ENCODE measurements at regions not wholly inside any gene's neighbourhood (a gene's known extent, or its start where the extent isn't known, plus 50 kb on each side); places are given as distances from the start of the nearest gene placed in this dataset.

DNA sequence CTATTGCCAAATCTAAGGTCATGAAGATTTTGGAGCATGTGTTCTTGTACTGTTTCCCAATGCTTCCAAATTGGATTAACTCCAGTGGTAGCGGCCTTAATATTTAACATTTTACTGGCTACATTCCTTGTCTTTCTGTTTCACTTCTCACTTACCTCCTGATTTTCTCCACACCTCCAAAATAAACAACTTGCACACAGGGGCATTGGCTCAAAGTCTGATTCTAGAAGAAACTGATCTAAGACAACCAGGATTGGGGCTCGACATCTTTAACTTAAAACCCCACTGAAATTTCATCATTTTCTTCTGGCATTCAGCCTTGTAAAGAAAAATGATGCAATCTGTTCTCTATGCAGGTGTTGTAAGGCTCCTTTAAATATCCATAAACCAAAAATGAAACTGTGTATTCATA, 557.9 kb upstream of the ID4 start:
- no peak for DNase-seq

- no peak for DNase-seq
These were observed 549.2 kb upstream of the ID4 start for GRCh38 chr6:19287928-19288327.

DNA sequence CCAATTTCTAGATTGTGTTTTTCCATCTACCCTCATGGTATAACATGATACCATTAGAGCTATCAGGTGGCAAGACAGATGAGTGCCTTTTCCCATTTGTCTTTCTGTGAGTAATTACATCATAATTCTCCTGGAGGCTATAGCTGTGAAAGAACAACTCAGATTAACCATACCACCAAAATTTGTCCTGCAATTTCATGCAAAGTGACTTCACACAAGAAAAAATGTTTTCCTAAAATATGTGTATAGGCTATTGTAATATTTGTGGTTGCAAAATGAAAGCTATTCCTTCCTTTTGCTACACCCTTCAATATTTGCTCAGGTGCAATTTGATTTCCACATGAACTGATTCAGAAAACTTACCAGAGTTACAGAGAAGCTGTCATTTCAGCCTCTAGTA, 547.7 kb upstream of the ID4 start:
- no peak for DNase-seq

- DNase-seq = no peak
These were observed 539.3 kb upstream of the ID4 start for GRCh38 chr6:19297880-19298279.

DNA sequence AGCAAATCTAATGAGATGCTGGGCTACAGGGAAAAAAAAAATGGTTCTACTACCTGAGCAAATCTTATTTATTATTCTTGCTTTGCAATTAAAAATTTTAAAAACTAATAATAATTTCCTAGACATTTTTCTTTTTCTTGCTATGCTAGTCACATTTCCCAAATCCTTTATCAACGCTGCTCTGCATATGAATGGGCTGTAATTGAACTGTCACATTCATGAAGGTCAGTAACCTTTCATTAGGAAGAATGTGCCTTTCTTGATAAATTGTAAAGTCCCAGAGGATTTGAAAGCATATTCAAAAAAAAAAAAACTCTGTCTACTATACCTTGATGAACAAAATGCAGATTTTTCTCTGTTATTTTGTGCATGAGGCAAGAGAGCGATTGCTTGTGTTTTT, 538.7 kb upstream of the ID4 start:
- no peak for DNase-seq

DNA sequence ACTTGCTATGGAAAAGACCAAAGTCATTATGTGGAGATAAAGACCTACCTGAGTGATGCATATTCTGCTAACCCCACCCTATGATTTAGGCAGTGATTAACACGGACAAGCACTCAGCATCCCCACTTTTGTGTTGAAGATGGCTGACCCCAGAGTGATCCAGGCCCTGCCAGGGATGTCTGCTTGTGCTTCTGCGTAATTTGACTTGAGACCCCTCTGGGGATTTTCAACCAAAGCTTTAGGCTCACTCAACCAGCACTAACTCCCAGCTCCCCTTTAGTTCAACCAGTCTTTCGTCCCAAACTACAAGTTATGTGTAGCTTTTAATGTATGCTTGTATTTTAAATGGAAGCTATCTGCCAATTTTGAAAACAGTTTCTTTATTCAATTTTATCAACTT, 538.0 kb upstream of the ID4 start:
- no peak for DNase-seq

DNA sequence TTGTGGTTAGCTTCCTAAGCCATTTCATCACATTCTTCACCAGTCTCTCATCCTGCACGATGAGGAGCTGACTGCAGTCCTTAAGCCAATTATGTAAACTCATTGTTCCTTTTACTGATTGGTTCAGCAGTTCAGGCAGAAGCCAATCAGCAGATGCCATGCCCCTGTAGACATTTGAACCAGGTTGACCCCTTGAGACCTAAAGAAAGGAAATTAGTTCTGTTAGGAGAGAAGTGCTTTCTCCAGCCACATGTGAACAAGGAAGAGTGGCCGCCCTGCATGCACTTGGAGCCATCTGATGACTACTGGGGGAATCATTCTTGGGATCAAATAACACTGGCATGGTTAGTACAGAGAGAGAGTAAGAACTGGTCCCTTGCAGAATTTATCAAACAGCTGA, 535.2 kb upstream of the ID4 start:
- DNase-seq = no peak

DNA sequence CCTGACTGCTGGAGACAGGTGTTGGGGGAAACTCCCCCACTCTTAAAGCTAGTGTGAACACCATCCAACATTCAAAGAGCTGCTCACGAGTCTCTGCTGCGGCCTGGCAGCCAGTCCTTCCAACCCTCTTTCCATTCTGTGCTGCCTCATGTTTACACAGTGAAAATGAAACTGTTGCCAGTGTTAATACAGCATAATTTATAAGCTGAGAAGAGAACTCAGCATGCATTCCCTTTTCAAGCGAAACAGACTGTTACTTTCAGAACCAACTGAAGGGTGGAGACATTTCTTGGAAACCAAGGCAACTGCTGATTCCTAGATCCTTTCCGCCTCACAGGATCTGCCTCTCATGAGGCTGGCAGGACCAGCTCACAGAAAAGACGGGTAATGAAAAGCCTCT, 533.8 kb upstream of the ID4 start:
- DNase-seq = no peak

DNA sequence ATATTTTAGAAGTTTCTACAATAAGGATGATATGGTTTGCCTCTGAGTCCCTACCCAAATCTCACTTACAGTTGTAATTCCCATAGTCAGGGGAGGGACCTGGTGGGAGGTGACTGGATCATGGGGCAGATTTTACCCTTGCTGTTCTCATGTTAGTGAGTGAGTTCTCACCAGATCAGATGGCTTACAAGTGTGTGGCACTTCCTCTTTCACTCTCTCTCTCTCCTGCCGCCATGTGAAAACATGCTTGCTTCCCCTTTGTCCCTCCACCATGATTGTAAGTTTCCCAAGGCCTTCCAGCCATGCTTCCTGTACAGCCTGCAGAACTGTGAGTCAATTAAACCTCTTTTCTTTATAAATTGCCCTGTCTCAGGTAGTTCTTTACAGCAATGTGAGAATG, 527.5 kb upstream of the ID4 start:
- no peak for DNase-seq

- no peak for DNase-seq
These were observed 525.4 kb upstream of the ID4 start for GRCh38 chr6:19311786-19312185.

DNA sequence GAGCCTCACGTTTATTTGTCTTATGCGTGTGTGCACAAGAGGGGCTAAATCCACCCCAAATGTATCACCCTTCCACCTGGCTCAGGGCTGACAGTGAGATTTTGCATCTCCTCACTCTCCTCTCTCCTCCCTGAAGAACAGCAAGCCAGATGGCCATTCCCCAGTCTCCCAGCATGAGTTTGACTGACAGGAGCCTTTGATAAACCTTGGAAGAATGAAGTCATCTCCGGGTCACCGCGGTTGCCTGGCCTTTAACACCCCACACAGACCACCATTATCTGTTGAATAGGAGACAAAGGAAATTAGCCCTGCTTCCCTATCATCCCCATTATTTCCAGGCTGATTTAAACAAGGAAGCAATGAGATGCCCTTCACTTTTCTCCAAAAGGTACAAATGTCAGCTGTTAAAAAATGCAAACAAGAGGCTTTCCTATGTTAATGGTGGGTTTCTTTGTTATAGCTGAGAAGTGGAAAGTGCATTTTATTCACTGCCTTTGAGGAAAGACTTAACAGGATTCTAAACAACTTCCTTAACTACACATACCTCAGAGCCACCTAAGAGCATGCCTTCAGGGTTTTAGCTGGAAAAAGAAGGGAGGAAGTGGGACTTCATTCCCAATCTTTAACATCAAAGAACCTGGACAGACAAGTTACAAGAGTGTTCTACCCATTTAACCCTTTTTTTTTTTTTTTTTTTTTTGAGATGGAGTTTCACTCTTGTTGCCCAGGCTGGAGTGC, 524.8 kb upstream of the ID4 start:
- DNase-seq = no peak

- no peak for DNase-seq
These were observed 519.7 kb upstream of the ID4 start for GRCh38 chr6:19317431-19317986.

- no peak for DNase-seq
These were observed 518.2 kb upstream of the ID4 start for GRCh38 chr6:19319005-19319404.

- DNase-seq = no peak
These were observed 517.0 kb upstream of the ID4 start for GRCh38 chr6:19320111-19320581.

DNA sequence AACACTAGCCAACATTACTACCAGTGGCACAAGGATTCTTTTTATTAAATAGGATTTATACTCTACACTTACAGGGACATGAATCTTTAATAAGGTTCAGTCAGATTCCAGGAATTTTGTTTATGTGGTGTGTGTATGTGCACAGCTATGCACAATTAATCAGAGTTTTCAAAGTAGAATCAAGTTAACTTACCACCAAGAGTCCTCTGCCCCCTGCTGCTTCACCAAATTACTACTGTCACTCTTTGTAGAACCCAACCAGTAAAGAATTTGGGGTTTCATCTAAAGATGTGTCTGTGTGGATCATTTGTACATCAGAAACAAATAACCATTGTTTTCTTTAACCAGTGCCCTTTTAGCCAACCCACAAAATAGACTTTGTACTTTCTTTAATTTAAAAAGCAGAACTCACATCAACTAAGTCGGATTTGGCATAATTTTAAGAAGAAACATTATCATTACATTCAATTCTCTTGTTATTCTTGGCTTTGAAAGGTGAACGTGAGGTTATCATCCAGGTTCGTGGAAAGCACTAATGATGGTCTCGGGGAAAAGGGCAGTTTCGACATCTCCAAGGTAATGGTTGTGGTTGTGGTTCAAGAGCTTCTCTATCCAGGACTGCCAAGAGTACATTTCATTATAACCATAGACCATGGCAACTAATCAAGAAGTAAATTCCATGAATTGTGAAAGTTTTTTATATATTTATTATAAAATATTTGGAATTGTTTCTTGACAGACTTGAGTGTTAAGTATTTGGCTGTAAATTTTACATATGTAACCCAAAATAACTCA, 514.3 kb upstream of the ID4 start:
- no peak for DNase-seq

- no peak for DNase-seq
These were observed 512.8 kb upstream of the ID4 start for GRCh38 chr6:19324376-19324775.

- DNase-seq = no peak
These were observed 511.8 kb upstream of the ID4 start for GRCh38 chr6:19325335-19325789.

DNA sequence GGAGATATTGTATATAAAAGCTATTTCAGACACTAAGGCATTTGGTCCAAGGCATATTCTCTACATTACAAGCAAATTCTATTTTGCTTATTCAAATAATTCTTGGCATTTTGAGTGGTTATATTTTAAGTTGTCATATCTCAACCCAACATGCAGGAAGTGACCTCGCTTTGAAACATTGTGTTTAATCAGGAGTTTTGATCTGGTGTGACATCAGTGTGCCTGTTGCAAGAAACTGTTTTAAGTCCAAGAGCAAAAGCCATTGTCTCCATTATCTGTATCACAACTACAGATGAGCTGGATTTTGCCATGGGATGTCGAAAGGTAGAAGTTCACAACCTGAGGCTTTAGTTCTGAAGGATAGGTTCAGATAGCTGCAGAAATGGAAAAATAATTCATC, 509.9 kb upstream of the ID4 start:
- no peak for DNase-seq

GRCh38 chr6:19327661-19328060, 509.5 kb upstream of the ID4 start:
- DNase-seq = no peak

GRCh38 chr6:19329078-19329477, 508.1 kb upstream of the ID4 start:
- DNase-seq = no peak

- no peak for DNase-seq
These were observed 506.1 kb upstream of the ID4 start for GRCh38 chr6:19331089-19331488.

DNA sequence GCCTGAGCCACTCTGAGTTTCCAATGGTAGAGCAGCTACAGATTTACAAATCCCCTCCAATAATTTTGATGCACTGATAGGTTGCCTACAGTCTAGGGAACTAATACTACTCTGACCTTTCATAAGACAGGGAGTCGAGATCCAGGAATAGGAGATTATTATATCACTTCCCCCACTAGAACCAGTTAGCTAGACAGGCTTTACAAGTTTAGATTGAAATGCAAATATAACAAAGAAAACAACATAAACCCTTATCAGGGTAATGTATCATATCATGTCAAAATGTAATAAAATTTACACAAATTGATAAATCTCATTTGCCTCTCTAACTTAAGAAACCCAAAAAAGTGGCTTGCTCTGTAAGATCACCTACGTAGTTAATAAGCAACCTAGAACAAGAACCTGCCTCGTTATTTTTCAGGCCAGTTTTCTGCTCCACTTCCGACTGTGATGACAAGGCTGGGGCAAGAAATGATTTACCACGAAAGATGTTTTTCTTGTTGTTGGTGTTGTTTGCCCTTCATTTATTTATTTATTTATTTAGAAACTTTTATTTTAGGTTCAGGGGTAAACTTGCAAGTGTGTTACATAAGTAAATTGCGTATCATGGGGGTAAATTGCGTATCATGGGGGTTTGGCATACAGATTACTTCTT, 504.2 kb upstream of the ID4 start:
- DNase-seq = no peak

DNA sequence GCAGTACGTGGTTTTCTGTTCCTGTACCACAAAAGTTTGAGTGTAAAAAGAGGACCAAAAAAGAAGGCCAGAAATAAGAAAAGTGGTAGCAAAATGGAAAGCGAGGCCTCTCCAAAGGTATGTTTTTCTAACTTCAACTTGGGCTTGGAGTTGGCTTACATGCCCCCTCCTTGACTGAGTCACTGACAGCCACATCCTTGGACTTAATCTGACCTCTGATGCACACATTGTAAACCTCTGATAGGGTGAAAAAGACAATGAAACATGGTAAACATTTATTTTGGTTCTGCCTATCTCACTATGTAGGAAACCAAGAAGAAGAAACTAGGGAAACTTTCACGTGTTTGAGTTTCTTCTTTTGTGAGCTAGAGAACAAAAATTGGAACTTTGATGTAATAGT, 503.2 kb upstream of the ID4 start:
- no peak for DNase-seq

- no peak for DNase-seq
These were observed 500.6 kb upstream of the ID4 start for GRCh38 chr6:19336579-19336978.
